DMS114 treated with DMSO at 0.1 percent for 48 hours (cell line): ENCODE measurements at regions not wholly inside any gene's neighbourhood (a gene's known extent, or its start where the extent isn't known, plus 50 kb on each side); places are given as distances from the start of the nearest gene placed in this dataset.
"Not testable (repeated sequence)": the region's sequence is repeated elsewhere in the genome, so short reads cannot be mapped to it uniquely, and the experiment has no call there.

ENCODE experiments used
- DNase-seq: peaks from one replicate; lab custom pipeline; 2025; ENCODE audit not compliant: unreplicated experiment; lab: John Stamatoyannopoulos, UW

GRCh38 chr18:2146754-2147153 lies 424.6 kb downstream of the METTL4 start:
- no peak for DNase-seq

GRCh38 chr18:2147476-2148230 lies 423.7 kb downstream of the METTL4 start:
- no peak for DNase-seq

- DNase-seq: no peak
Observed at GRCh38 chr18:2148823-2149222, 422.5 kb downstream of the METTL4 start.

- no peak for DNase-seq
Observed at GRCh38 chr18:2150566-2150965, 420.7 kb downstream of the METTL4 start.

GRCh38 chr18:2154278-2154677 lies 417.0 kb downstream of the METTL4 start:
- DNase-seq: no peak

DNA sequence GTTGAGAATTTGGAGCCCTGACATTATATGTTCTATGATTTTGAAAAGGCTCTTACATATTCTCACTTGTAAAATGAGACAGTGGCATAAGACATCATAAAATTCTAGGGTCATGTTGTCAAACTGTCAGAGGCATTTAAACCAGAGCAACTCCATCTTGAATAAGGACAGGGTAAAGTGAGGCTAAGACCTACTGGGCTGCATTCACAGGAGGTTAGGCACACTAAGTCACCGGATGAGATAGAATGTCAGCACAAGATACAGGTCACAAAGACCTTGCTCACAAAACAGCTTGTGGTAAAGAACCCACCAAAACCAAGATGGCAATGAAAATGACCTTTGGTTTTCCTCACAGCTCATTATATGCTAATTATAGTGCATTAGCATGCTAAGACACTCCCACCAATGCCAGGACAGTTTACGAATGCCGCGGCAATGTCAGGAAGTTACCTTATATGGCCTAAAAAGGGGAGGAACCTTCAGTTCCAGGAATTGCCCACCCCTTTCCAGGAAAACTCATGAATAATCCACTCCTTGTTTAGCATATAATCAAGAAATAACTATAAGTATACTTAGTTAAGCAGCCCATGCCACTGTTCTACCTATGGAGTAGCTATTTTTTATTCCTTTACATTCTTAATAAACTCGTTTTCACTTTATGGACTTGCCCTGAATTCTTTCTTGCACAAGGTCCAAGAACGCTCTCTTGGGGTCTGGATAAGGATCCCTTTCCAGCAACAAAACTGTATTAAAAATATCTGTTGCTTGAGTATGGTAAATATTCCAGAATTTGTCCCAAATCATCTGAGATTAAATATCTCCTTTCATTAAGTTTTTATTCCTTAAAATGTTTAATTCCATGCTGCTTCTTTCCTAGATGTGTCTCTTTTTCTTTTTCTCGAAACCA lies 406.4 kb downstream of the METTL4 start:
- DNase-seq: no peak

GRCh38 chr18:2166876-2167275 lies 404.4 kb downstream of the METTL4 start:
- not testable (repeated sequence) for DNase-seq

DNA sequence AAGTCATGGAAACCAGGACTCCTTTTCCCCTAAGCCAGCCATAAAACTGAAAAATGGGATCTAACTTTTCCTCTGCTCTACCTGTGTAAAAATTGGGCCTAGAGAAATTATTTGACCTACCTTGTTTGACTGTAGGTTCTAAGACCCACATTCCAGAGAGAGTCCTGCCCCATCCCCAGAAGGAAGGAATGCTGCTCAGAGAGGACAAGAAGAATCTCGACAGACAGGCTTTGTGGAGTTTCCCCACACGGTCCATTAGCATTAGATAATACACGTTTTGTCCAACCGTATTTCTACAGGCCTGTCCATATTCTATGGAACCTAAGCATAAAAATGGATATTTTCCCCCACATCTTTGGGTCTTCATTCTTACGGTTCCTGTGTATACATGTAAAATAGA lies 403.3 kb downstream of the METTL4 start:
- DNase-seq: no peak

- no peak for DNase-seq
Observed at GRCh38 chr18:2169656-2170055, 401.6 kb downstream of the METTL4 start.

DNA sequence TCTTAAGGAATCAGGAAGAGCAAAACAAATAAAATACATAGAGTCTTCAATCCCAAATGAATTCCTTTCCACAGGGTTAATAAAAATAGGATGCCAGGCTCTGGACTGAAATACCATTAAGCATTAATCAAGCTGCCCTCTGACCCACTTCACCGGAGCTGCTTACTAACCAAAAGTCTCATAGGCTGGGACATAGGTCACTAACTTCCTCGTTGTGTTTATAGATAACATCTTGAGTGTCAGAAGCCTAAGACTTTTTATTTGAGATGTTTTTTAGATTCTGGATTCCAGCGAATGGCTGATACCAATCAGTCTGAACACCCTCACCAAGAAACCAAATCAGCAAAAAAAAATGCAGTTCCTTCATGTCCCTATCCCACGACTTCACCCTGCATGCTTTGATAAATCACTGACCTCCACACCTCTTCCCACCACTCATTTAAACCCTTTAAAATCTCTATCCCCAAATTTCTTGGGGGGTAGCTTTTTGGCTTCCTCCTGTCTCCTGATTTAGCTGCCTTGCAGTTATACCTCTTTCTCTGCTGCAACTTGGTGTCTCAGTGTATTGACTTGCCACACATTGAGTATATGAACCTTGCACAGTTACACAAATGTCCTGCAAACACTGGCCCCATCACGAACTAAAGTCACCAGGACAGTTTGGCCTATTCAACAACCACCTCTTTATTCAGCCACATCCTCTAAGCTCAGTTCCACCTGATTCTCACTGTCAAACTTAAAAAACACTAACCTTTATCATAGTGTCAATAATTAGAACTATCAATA lies 399.3 kb downstream of the METTL4 start:
- no peak for DNase-seq

DNA sequence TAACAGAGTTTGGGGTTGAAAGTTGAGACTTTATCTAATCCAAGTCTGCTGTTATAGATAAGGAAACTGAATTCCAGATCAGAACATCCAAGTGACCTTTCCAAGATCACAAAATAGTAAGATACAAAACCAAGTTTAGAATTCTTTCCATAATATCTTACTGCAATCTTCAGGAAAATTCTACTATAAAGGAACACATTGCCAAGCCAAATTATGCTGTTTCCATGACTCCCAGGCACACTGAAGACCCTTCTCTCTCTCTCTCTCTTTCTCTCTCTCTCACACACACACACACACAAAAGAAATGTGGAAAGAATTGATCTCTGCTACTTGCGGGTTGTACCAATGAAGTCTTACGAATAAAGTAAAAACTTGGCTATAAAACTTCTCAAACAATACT lies 398.4 kb downstream of the METTL4 start:
- no peak for DNase-seq

- DNase-seq: no peak
Observed at GRCh38 chr18:2173486-2173885, 397.8 kb downstream of the METTL4 start.

GRCh38 chr18:2178036-2178435 lies 393.3 kb downstream of the METTL4 start:
- no peak for DNase-seq

GRCh38 chr18:2179498-2180183 lies 391.7 kb downstream of the METTL4 start:
- DNase-seq: no peak

DNA sequence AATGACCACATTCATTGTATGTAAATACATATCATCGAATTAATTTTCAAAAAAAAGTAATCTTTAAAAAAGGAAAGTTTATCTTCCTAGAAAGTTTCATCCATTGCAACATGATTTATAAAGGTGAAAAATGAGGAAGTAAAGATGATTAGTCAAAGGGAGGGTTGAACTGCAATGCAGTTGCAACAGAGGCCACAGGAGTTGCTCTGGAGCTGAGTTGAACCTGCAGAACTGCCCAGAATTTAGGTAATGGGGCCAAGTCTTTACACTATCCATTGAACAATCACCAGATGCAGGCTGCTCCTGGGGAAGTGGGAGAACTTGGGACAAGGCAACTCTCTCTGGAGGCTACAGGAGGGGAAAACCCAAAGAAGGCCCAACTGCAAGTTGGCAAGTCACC lies 390.7 kb downstream of the METTL4 start:
- DNase-seq: no peak

DNA sequence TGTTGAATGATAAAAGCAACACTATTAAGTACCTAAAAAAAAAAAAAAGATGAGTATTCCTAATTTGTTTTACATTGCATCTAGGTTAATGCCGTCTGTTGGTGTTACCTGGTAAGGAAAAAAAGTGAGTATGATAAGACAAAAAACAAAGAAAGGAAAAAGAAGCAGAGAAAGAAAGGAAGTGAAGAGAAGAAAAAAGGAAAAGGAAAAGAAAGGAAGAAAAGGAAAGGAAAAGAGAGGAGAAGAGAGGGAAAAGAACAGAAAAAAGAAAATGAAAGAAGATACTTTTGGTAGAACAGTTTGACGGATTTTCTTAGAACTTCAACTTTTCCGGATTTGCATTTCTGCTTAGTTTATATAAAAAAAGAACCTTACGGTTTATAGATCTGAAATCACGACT lies 387.9 kb downstream of the METTL4 start:
- DNase-seq: no peak

- DNase-seq: no peak
Observed at GRCh38 chr18:2186967-2187366, 384.3 kb downstream of the METTL4 start.

GRCh38 chr18:2188258-2188657 lies 383.0 kb downstream of the METTL4 start:
- DNase-seq: no peak

- DNase-seq: no peak
Observed at GRCh38 chr18:2191180-2191790, 380.0 kb downstream of the METTL4 start.

GRCh38 chr18:2192562-2192961 lies 378.7 kb downstream of the METTL4 start:
- no peak for DNase-seq
